ENCODE measurements at regions not wholly inside any gene's neighbourhood (a gene's known extent, or its start where the extent isn't known, plus 50 kb on each side); places are given as distances from the start of the nearest gene placed in this dataset.

DNA sequence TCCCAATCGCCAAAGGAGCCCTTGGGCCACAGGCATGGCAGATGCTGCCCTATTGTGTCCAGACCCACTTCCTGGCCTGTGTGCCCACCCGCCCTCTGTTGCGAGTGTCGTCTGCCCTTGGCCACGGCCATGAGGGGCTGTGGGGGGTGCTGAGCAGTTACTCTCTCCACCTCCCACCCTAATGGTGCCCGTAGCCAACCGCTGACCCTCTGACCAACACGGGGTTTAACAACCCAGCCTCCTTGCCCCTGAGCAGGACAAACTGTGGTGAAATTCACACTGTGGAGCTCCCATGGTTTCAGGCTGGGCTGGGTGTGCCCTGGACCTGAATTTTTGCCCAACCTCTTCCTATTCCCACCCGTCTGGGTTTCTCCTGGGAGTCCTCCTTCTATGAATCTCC is 145.7 kb upstream of the HDAC4 start:
- DNase-seq = no peak

DNA sequence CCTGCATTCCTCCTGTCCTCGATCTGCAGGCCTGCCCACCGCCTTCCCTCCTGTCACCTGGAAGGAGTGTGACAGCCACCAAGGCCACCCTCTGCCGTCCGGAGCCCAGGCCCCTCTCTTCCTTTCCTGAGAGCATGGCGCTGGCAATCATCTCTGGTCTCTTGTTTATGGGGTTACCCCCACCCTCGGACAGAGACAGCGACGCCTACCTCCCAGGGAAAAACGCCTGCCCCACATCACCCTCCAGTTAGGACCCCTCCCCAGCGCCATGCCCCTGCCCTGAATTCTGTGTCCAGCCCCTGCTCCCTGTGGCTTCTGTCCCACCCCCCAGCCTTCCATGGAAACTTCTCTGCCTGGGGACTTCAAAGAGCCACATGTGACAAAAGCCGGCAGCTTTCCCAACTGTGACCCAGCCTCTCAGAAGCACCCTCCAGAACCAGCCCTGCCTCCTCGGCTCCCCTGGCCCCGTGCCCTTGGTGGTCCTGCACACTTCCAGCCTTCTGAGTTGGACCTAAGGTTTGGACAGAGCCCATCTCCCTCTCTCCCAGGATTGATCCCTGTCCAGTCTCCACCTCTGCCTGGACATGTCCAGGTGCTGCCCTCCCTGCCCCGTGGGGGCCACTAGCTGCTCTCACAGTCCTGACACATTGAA is 145.0 kb upstream of the HDAC4 start:
- no peak for DNase-seq

DNA sequence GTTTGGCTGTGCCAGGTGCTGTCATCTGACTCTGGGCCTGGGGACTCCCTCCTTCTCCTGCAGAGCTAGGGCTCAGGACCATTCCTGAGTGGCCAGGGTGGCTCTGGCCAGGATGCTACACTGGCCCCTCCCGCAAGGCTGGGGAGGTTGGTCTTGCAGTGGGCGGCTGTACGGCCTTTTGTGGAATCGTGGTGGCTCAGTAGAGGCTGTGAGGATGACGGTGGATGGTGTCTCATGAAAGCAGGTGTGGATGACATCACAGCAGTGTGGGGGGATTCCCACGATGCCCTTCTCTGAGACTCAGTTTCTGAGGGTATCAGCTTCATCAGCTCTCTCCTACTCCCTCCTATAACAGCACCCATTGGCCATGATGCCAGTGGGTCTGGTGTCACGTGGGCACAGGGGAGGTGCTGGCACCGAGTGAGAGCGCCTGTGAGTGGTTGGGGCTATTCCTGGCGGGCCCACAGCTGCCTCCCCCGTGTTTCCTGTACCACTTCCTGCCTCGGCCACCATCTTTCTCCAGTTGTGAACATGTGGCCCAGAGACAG is 144.2 kb upstream of the HDAC4 start:
- no peak for DNase-seq

DNA sequence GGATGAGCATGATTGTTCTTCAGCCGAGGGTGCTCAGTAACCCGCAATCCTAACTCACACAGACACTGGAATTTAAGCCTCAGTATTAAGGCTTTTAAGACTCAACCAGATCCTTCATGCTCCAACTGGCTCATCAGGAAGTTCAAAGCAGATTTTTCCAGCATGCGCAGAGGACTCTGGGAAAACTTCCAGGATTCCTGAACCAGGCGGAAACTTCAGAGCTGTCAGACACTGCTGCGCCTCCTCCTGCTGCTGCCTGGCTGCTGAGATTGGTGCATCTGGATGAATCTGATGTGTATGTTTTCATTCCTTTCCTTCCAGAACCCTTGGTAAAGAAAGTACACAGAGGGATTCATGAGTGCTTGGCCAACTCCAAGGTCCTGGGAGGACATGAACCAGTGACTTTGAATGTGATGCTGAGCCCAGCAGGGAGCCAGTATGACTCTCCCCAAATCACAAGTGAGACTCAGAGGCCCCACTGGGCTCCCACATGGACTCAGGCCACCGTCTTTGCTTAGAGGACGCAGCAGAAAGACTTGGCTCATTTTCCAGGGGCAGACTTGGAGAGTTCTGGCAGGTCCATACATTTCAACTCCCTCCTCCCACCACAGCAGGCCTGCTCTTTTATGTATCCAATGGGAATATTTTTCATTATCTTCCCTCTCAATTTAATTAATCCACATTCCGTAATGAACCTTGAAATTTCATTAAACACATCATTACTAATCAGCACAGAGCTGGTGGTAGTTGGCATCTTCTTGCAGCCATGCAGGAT is 143.5 kb upstream of the HDAC4 start:
- DNase-seq = peak; percentile 88

DNA sequence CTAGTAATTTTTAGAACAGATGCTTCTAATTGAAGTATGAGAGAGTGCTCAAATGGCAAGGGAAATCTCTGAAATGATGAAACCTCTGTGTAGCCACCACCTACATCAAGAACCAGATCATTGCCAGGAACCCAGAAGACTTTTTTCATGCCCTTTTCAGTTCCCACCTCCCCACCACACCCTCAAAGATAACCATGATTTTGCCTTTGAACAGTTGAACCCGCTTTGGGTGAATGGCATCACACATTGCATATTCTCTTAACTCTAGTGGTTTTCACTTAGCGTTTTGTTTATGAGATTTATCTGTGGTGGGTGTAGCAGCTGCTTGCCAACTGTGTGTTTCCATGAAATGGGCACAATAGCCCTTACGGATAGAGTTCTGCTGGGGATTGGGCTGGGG is 142.9 kb upstream of the HDAC4 start:
- no peak for DNase-seq

DNA sequence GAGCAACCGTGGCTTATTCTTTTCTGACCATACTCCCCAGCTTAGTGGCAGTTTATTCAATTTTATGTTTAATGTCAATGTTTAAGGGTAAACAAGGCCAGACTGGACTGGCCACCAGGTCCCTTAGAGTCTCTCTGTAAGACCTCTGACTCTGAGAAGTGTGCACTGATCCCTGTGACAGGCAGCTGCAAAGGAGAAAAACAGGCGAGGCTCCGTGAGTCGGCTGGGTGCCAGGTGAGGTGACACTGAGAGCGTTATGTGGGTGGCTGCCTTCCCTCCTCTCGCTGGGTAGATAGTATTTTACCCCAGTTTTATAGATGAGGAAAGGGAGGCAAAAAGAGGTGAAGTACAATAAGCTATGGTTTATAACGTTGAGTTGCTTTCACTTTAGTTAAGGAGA is 139.4 kb upstream of the HDAC4 start:
- no peak for DNase-seq

DNA sequence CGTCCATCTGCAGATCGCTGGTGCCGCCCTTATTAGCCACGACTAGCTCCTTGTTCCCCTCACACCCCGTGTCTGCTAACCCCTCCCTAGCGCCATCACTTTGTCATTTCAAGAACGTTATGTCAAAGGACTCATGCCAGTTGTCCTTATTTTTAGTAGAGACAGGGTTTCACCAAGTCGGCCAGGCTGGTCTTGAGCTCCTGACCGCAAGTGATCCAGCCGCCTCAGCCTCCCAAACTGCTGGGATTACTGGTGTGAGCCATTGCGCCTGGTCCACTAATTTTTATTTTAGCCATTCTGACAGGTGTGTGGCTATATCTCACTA is 138.9 kb upstream of the HDAC4 start:
- DNase-seq = no peak

DNA sequence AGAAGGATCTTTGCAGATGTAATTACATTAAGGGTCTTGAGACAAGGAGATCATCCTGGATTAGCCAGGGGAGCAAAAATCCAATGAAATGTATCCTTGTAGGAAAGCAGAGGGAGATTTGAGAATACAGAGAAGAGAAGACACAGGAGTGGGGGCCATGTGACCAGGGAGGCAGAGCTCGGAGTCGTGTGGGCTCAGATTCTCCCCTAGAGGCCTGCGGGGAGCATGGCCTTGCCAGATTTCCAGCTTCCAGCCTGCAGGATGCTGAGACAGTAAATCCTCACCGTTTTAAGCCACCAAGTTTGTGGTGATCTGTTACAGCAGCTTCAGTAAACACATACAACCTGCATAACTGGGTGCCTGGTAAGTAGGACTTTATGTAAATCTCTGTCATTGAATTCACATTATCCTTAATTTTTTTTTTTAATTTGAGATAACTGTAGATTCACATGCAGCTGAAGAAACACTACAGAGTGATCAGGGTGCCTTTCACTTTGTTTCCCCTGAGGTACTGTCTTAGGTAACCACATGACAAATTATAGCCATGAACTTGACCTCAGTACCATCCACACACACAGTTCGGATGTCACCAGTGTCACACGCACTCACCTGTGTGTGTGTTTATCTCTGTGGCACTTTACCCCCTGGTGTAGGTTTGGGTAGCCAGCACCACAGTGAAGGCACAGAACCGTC is 138.4 kb upstream of the HDAC4 start:
- DNase-seq = no peak

DNA sequence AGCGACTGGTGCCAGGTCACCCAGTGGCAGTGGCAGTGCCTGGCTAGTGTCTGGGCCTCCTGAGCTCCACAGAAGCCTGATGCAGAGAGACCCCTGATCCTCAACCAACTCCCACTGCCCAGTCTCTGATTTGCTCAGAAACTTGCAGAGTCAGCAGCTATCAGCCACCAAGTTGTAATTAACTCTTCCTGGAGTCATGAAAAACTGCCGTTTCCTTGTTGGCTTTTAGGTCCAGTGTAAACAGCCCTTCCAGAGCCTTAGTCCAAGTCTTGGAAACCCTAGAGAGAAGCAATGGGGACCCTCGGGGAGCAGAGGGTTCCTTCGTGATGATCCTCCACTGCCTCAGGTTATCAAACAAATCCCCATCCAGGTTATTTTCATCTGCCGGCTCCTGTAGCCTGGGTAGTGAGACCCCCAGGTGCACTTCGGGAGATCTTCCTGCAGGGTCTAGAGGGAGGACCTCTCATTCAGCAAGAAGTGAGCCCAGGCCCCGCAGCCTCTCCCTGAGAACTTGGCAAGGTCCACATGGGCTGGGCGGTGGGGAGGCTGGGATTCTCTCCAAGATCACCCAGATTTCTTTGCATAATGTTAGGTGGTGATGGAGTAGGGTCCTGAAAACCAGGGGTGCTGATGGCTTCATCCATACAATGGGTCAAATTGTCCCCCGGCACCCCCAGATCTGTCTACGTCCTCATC is 137.7 kb upstream of the HDAC4 start:
- DNase-seq = no peak

DNA sequence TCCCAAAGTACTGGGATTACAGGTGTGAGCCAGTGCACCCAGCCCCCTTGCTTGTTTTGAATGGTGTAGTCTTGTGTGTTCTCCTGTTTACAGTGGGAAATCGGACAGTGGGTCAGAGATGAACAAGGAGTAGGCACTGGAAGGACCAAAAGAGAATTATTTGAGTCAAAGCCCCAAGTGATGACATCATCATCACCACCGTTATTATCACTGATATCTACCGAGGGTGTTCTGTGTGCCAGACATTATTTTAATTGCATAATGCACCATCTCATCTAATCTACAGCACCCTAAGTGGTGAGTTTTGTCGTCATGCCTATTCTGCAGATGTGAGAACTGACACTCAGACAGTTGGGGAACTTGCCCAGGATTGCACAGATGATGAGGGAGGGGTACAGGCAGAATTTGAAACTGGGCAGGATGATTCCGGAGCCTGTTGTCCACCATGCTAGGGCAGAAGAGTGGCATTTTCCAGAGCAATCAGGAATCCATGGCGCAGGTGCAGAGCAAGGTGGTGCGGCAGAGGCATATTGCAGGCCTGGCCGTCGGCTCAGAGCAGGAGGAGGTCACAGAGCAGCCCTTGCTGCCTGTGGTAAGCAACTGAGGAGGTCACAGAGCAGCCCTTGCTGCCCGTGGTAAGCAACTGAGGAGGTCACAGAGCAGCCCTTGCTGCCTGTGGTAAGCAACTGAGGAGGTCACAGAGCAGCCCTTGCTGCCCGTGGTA is 137.0 kb upstream of the HDAC4 start:
- no peak for DNase-seq

DNA sequence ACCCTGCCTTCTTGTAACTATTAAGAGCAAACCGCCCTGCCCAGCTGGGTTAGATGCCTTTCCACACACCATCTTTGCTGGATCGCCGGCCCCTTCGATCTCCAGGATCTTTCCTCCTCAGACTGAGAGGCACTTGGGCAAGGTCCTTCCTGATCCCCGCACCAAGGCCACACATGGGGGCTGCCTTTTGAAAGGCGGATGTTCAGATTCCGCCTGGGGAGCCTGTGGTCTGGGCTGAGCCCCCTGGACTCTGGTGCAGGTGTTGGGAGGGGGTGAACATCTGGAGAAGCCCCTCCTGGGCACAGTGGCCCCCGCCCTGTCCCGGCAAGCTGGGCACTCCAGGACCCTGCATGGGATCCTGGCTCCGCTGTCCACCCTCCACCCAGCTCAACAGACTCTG is 135.4 kb upstream of the HDAC4 start:
- no peak for DNase-seq

DNA sequence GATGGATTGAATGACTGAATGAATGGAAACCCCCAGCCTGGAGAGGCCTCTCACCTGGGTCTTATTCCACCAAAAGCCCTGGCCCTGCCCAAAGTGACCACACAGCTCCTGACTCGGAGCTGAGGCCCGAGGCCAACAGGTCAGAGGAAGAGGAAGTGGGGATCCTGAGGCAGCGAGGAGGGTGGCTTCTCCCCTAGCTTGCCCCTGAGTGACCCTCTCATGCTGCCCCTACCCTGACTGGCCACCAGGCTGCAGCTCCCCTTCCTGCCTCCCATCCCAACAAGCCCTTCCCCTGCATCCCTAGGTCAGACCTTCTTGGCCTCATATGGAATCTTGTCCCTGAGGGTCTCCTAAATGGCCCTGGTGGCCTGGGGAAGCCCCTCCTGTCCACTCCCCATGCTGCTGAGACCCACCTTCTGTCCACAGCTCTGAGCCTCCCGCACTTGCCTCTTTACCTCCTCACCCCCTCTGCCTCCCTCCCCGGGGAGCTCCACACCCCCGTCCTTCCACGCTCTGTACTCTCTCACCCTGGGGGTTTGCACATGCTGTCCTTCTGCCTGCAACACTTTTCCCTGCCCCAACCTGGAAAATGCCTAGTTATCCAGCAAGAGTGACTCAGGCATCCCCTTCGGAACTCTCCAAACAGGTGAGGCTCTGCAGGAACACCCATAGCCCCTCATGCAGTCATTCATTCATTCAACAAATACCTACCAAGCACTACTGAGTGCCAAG is 134.8 kb upstream of the HDAC4 start:
- DNase-seq = no peak

DNA sequence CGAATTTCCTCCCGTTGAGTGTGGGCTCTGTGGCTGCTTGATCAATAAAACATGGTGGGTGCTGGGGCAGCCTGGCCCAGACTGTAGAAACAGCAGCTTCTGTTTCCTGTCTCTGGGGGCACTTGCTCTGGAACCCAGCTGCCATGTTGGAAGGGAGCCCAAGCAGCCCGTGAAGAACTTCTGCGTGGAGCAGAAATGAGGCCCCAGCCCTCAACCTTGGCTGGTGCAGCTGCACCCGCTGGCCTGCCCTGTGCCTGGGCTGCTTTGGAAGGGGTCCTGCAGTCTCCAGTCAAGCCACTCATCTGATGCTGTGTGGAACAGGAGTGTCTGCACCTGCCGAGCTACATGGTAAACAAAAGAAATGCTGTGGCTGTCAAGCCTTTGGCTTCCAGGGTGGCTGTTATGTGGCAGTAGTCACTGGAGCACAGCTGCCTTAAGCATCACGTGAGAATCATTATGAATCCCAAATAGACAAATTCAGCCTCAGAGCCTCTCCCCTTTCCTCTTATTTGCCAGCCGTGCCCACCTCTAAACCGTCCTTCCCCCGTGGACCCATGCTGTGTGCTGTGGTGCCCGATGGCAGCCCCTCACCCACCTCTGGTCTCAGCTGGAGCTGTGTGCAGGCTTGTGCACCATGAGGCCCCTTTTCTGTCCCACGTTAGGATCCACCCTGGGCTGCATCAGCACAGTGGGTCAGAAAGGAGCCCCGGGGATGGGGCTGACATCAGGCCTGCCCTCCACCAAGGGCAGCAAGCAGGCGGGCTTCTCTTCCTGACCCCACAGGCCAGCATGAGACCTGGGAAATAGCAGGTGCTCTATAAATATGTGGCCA is 134.0 kb upstream of the HDAC4 start:
- no peak for DNase-seq

DNA sequence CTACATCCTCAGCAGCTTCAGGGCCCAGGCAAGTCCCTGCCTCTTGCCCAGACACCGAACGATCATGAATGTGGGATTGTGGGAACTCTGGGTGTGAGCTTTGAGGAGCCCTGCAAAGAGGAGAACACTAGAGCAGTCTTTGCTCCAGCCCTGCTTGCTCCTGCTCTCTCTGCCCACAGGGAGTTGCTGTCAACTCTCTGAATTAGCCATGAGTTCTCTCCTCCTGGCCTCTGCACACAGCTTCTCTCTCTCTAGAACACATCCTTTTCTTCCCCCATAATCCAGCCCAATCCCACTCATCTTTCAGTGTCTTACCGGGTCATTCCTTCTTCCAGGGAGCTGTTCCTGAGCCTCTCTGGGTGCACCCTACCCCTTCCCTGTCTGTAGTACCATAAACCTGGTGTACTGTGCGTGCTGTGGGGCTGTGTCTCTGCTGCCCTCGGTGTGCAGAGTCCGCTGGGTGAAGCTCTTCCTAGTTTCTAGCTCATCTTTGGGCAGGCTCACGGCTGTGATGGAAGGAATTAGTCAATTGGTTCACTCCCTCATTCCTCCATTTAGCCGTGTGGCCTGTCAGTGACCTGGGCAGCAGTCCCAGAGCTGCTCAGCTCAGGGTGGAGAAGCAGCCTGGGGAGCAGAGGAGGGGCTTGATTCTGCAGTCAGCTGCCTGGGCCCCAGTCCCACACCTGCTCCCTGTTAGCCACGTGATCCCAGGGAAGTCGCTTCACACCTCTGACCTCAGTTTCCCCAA is 132.9 kb upstream of the HDAC4 start:
- peak; percentile 80 for DNase-seq

DNA sequence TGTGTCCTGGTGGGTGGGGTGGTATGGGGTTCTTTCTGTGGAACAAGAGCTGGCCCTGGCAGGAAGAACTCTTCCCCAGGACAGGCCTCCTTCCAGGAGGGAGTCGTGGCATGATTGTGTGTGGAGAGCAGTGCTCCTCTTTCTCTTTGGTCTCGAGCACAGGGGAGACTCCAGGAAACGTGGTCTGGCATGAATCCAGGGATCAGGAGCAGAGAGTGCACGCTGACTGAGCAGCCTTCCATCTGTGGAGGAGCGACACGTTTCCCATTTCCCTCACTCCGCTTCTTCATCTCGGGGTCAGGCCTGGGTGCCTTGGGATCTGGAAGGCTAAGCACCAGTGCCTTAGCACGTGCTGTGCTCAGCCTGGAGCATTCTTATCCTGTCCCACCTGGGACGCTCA is 132.0 kb upstream of the HDAC4 start:
- peak; percentile 75 for DNase-seq

DNA sequence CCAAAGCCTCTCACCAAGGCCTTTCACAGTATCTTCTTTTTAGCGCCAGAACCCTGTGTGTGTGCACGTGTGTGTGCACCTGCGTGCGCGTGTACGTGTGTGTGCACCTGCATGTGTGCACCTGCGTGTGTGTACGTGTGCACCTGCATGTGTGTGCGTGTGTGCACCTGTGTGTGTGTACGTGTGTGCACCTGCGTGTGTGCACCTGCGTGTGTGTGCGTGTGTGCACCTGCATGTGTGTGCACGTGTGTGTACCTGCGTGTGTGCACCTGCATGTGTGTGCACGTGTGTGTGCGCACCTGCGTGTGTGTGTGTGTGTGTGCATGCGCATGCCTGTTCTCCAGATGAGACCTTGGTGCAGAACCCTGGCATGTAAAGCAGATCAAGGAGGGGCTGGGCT is 131.4 kb upstream of the HDAC4 start:
- no peak for DNase-seq

DNA sequence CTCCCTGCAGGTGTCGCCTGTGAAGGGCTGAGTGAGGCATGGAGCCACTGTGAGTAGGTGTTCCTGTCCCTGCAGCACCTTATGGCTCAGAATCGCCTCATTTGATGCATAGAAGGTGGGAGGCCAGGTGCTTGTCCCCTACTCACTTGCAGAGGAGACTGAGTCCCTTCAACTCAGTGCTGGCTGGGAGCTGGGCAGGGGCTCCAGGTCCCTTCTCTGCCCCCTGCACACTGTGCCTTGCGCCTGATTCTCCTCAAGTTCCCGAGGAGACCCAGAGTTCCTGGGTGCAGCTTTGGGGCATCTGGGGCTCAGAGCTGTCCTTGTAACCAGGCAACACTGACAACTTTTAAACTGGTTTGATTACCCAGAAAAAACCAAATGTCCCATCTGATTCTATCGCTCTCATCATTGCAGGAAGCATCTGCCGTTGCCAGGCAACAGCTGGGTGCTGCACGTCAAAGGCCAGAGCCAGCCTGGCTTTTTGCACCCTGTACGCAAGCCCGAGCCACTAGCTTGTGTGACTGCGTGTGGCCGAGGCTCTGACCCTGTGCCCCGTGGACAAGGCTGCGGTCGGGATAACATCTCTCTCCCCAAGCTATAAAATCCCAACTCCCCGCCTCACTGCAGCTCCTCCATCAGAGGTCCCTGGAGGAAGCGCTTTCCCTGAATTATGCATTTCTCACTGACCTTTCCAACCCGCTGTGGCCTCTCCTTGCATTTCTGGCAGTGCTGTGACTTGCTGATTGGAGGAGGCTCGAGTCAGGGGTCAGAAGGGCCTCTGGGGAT is 130.8 kb upstream of the HDAC4 start:
- DNase-seq = no peak

DNA sequence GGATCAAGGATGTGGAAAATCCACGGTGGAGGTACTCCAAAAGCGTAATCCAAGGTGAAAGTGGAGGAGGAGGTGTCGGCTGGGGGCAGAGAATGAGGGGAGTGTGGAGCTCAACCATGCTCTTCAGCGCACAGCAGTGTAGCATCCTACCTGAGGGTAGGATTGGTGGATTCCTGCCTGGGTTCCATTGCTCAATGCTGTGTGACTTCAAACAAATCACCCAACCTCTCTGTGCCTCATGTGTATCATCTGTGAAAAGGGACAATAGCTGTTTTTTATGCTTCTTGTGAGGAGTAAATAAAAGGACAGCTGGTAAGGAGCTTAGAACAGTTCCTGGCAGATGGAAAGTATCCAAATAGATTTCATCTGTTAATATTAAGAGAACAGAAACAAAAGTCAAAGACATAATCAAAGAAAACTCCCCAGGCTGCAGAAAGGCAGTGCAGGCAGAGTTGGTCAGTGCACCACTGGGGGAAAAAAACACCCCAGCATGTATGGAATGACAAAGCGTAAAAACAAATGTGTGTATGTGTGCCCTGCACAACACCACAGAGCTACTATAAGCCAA is 130.0 kb upstream of the HDAC4 start:
- DNase-seq = no peak

Measured in tongue (tissue), 1 donor.